HepG2 (cell line): ENCODE measurements at regions not wholly inside any gene's neighbourhood (a gene's known extent, or its start where the extent isn't known, plus 50 kb on each side); places are given as distances from the start of the nearest gene placed in this dataset.

Source experiments
- CBFB ChIP-seq: sonication (generic); formaldehyde crosslinking; IDR thresholded peaks from 2 replicates; pipeline ENCODE4 v1.4.0; 2020; ENCODE audit warnings: missing genetic modification reagents
- CHD2 ChIP-seq: IDR thresholded peaks from 2 replicates; pipeline ENCODE4 v1.6.1; 2011; ENCODE audit warnings: low read depth, low read length, improper control_type of control experiment
- EZH2 ChIP-seq: conservative IDR thresholded peaks from 2 replicates; pipeline ENCODE4 v1.6.1; 2012; ENCODE audit warnings: mild to moderate bottlenecking, low read depth, low read length, moderate library complexity
- RXRA ChIP-seq: sonication (generic); formaldehyde crosslinking; IDR thresholded peaks from 2 replicates; pipeline ENCODE4 v1.5.1; 2020; ENCODE audit warnings: missing genetic modification reagents
- SALL1 ChIP-seq: sonication (generic); formaldehyde crosslinking; IDR thresholded peaks from 2 replicates; pipeline ENCODE4 v1.8.0; 2022; ENCODE audit warnings: mild to moderate bottlenecking, missing genetic modification reagents
- TCF7L2 ChIP-seq: IDR thresholded peaks from 2 replicates; pipeline ENCODE4 v1.6.1; 2011; ENCODE audit warnings: mild to moderate bottlenecking, low read depth, low read length, moderate library complexity
- TOE1 ChIP-seq: sonication (generic); formaldehyde crosslinking; IDR thresholded peaks from 2 replicates; pipeline ENCODE4 v1.4.0; 2020; ENCODE audit warnings: mild to moderate bottlenecking, missing genetic modification reagents
- TF ChIP-seq, protein P1 (sequence below): sonication (generic); formaldehyde crosslinking; IDR thresholded peaks from 2 replicates; pipeline ENCODE4 v1.5.0; 2020; ENCODE audit warnings: mild to moderate bottlenecking, missing genetic modification reagents, moderate library complexity
- TF ChIP-seq, protein P2 (sequence below): sonication (generic); formaldehyde crosslinking; IDR thresholded peaks from 2 replicates; pipeline ENCODE4 v1.8.0; 2022; ENCODE audit warnings: missing genetic modification reagents, mild to moderate bottlenecking, inconsistent platforms, borderline replicate concordance

DNA sequence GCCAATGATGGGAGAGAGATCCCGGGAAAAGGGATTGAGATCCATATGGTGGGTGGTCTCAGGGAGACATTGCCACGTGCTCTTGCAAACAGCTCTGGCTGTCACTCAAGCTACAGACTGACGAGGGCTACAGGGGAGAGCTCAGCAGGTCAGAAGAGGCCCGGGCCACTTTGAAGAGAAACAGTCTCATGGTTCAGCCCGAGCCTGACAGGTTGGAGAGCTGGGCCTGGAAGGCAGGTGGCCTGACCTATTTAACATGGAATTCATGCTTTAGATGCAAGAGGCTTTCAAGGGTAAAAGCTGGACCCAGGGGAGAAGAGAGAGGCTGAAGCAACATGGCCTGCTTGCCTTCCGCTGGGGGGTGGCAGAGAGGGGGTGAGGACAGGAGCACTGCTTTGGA, 81.0 kb upstream of the BRD7 start:
- TF ChIP-seq TCF7L2 (no peak), SALL1 (CRISPR knock-in tag) (no peak), RXRA (CRISPR knock-in tag) (no peak), TOE1 (CRISPR knock-in tag) (no peak), CHD2 (no peak), EZH2 (no peak), CBFB (CRISPR knock-in tag) (no peak)
- TF ChIP-seq, protein P1, sequence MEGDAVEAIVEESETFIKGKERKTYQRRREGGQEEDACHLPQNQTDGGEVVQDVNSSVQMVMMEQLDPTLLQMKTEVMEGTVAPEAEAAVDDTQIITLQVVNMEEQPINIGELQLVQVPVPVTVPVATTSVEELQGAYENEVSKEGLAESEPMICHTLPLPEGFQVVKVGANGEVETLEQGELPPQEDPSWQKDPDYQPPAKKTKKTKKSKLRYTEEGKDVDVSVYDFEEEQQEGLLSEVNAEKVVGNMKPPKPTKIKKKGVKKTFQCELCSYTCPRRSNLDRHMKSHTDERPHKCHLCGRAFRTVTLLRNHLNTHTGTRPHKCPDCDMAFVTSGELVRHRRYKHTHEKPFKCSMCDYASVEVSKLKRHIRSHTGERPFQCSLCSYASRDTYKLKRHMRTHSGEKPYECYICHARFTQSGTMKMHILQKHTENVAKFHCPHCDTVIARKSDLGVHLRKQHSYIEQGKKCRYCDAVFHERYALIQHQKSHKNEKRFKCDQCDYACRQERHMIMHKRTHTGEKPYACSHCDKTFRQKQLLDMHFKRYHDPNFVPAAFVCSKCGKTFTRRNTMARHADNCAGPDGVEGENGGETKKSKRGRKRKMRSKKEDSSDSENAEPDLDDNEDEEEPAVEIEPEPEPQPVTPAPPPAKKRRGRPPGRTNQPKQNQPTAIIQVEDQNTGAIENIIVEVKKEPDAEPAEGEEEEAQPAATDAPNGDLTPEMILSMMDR = no peak
- TF ChIP-seq, protein P2, sequence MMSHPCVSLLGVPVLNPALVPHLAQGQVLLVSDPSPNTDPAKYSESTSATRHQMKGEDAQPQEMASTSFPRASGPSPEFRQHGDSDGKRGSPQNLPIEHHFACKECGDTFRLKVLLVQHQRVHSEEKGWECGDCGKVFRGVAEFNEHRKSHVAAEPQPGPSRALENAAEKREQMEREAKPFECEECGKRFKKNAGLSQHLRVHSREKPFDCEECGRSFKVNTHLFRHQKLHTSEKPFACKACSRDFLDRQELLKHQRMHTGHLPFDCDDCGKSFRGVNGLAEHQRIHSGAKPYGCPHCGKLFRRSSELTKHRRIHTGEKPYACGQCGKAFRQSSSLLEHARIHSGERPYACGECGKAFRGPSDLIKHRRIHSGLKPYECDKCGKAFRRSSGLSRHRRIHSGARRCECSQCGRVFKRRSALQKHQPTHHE (CRISPR knock-in tag) = no peak
